Gastroesophageal sphincter (tissue), 3 donors: ENCODE measurements at regions not wholly inside any gene's neighbourhood (a gene's known extent, or its start where the extent isn't known, plus 50 kb on each side); places are given as distances from the start of the nearest gene placed in this dataset.

Source experiments
- CTCF ChIP-seq, 4 experiments: fragments of 200-600 bp in 2 of 4; fragments of 450-650 bp in 2 of 4; sonication (generic) in 1 of 4; IDR thresholded peaks; one replicate each; pipeline ENCODE4 v1.5.1; 2017 to 2019; ENCODE audit warnings: antibody characterized with exemption in 4 of 4, mild to moderate bottlenecking in 2 of 4, moderate library complexity in 2 of 4
- EP300 ChIP-seq: sonication (generic); formaldehyde crosslinking; IDR thresholded peaks from one replicate; pipeline ENCODE4 v1.6.1; 2017; ENCODE audit warnings: antibody characterized with exemption, mild to moderate bottlenecking
- POLR2A ChIP-seq, 2 donors: fragments of 450-650 bp; IDR thresholded peaks; one replicate each; pipeline ENCODE4 v1.6.1; 2017; ENCODE audit warnings: antibody characterized with exemption in 2 of 2, mild to moderate bottlenecking in 2 of 2, moderate library complexity in 1 of 2

- TF ChIP-seq CTCF (IDR thresholded peaks at IDR 0.05) (no peak), POLR2A (IDR thresholded peaks at IDR 0.05) (no peak), EP300 (no peak)
Measured at GRCh38 chr4:108272046-108272445, 103.3 kb upstream of the LEF1 start.
